GM13976 (cell line): ENCODE measurements at regions not wholly inside any gene's neighbourhood (a gene's known extent, or its start where the extent isn't known, plus 50 kb on each side); places are given as distances from the start of the nearest gene placed in this dataset.

Experiments used
- DNase-seq: peaks from one replicate; pipeline ENCODE4 v3.0.0; 2012; ENCODE audit warnings: low spot score
- CTCF ChIP-seq: IDR thresholded peaks from 2 replicates; pipeline ENCODE4 v1.5.1; 2012; ENCODE audit warnings: borderline replicate concordance, mild to moderate bottlenecking; ENCODE audit not compliant: insufficient read depth; ENCODE audit errors: extremely low read depth, missing control alignments, control extremely low read depth
- in situ Hi-C: fragments of 300-500 bp; cut with MboI; formaldehyde crosslinking; loops from one replicate; pipeline ENCODE4 v1.12.0; 2022; ENCODE audit warnings: low sequenced_read_pairs, mixed read lengths, inconsistent platforms; ENCODE audit not compliant: unreplicated experiment

- in situ Hi-C loops, result no loop called here
- no peak for DNase-seq
- TF ChIP-seq CTCF, result no peak
Measured at GRCh38 chr6:166221040-166221439, 53.4 kb upstream of the TBXT start.
